GM12874 (cell line): ENCODE measurements at regions not wholly inside any gene's neighbourhood (a gene's known extent, or its start where the extent isn't known, plus 50 kb on each side); places are given as distances from the start of the nearest gene placed in this dataset.

Experiments used
- TF ChIP-seq, protein P1 (sequence below): IDR thresholded peaks from 2 replicates; pipeline ENCODE4 v1.5.1; 2011; ENCODE audit warnings: low read depth, mild to moderate bottlenecking, control low read depth, low read length, moderate library complexity; ENCODE audit not compliant: insufficient read depth

- TF ChIP-seq, protein P1, sequence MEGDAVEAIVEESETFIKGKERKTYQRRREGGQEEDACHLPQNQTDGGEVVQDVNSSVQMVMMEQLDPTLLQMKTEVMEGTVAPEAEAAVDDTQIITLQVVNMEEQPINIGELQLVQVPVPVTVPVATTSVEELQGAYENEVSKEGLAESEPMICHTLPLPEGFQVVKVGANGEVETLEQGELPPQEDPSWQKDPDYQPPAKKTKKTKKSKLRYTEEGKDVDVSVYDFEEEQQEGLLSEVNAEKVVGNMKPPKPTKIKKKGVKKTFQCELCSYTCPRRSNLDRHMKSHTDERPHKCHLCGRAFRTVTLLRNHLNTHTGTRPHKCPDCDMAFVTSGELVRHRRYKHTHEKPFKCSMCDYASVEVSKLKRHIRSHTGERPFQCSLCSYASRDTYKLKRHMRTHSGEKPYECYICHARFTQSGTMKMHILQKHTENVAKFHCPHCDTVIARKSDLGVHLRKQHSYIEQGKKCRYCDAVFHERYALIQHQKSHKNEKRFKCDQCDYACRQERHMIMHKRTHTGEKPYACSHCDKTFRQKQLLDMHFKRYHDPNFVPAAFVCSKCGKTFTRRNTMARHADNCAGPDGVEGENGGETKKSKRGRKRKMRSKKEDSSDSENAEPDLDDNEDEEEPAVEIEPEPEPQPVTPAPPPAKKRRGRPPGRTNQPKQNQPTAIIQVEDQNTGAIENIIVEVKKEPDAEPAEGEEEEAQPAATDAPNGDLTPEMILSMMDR, result no peak
Observed at GRCh38 chr16:85998171-85998867, 99.4 kb downstream of the IRF8 start.

DNA sequence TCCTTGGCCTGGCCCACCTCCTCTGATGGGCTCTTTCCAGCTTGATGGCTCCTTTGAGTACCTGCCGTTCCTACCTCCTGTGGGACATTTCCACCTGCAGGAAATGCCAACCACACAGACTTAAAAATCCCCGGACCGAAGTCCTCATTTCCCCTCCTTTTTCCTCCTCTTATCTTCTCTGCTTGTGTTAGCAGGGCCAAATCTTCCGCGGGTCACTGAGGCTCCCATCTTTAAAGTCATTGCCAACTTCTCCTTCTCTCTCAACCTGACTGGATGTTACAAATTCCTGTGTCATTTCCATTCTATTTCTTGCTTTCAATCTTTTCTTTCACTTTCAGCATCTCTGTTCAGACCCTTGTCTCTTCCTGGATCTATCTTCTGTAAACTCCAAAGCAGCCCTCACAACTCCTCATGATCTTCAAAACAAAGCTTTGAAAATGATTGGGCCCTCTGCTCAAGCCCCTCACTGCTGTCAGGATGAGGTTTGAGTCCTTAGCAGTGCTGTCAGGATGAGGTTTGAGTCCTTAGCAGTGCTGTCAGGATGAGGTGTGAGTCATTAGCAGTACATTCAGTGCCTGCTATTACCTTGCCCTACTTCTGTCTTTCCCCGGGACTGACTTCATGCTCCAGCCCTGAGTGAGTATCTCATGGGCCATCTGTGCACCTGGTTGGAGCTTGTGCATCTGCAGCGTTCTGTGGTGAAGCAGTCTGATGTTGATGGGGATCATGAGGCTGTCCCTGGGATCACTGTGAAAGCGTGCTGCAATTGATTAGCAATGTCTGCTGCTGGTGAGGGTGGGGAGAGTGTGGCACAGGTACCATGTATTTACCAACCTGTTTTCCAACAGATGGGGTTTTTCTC is 100.1 kb downstream of the IRF8 start:
- TF ChIP-seq, protein P1, result no peak

- TF ChIP-seq, protein P1, result no peak
Observed at GRCh38 chr16:85999778-86000177, 100.8 kb downstream of the IRF8 start.

GRCh38 chr16:86002178-86002900 is 103.4 kb downstream of the IRF8 start:
- TF ChIP-seq, protein P1, result no peak

- TF ChIP-seq, protein P1, result no peak
Observed at GRCh38 chr16:86007524-86007923, 108.6 kb downstream of the IRF8 start.

GRCh38 chr16:86010680-86011141 is 111.7 kb downstream of the IRF8 start:
- TF ChIP-seq, protein P1, result no peak

- TF ChIP-seq, protein P1, result no peak
Observed at GRCh38 chr16:86011532-86011931, 112.6 kb downstream of the IRF8 start.
